8988T (cell line): ENCODE measurements at regions not wholly inside any gene's neighbourhood (a gene's known extent, or its start where the extent isn't known, plus 50 kb on each side); places are given as distances from the start of the nearest gene placed in this dataset.

ENCODE experiments used
- DNase-seq: peaks from one replicate; pipeline ENCODE4 v3.0.0; 2011

DNA sequence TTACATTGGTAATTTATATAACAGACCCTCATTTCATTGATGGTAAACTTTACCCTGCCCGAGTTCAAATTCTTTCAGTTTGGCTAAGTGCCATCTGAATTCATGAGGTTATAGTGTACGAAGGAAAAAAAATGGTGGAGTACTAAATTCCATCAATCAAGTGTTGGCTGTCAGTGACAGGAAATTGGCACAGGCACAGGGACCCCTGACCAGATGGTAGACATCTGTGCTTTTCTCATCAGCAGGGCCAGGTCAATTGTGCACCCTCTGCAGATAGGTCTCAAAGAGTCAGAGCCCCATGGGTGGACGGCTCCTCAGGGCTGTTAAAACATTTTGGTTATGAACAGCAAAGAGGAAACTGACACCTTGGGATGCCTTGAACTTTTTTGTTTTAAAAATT lies 439.2 kb downstream of the SETBP1 start:
- DNase-seq, result no peak

DNA sequence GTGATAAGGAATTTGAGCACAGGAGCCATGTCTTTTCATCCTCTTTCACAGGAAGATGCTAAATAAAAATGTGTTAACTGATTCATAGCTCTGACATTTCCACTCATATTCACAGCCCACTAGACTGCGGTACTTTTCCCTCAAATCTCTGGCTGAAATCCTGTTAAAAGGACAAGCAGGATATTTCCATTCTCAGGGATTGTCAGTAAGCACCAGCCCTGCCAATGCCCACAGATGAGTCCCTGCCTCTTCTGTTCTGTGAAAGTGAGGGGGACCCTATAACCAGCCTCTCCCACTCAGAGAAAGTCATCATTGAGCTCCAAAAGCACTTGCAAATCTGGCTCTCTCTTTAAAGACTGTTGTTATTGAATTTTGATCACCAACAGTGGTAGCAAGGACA lies 440.5 kb downstream of the SETBP1 start:
- DNase-seq, result no peak

DNA sequence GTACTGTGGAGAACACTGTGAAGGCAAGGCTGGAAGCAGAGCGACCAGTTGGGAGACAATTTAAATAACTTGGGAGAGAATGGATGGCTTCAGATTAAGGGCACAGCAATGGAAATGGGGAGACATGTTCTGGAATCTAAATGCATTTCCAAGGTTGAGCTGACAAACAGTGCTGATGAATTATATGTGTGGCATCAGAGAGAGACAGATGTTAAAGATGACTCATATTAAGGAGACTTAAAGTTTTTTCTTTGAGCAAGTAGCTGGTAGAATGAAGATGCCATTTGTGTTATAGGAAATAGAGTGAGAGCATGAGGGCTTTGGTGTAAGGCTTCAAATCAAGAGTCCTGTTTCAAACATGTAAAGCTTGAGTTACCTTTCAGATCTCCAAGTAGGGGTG lies 441.8 kb downstream of the SETBP1 start:
- no peak for DNase-seq

DNA sequence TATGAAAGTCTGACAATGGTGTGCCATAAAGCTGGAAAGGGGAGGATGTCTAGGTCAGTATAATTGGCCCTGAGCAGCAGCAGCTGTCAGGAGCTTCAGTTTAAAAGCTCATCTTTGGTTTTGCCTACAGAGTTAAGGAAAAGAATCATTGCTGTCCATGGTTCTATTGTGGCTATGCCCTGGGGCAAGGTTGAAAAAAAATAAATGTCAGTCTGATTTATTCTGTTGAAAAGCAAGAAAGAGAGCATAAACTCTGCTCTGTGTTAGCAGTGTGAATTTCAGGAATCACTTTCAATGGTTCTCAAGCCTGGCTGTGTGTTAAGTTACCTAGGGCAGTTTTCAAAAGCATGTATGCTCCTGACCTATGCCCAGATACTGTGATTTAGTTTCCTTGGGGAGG lies 446.7 kb downstream of the SETBP1 start:
- DNase-seq, result no peak

DNA sequence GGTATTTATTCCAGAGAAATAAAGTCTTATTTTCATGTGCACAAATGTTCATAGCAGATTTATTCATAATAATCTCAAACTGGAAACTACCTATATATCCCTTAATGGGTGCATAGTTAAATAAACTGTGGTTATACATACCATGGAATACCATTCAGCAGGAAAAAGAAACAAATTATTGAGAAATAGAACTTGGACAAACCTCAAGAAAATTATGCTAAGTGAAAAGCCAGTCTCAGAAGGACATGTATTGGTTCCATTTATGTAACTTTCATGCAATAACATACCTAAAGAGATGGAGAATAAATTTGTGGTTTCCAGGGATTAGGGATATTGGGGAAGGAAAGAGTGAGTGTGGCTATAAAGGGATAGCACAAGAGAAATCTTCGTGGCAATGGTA lies 452.6 kb downstream of the SETBP1 start:
- no peak for DNase-seq

DNA sequence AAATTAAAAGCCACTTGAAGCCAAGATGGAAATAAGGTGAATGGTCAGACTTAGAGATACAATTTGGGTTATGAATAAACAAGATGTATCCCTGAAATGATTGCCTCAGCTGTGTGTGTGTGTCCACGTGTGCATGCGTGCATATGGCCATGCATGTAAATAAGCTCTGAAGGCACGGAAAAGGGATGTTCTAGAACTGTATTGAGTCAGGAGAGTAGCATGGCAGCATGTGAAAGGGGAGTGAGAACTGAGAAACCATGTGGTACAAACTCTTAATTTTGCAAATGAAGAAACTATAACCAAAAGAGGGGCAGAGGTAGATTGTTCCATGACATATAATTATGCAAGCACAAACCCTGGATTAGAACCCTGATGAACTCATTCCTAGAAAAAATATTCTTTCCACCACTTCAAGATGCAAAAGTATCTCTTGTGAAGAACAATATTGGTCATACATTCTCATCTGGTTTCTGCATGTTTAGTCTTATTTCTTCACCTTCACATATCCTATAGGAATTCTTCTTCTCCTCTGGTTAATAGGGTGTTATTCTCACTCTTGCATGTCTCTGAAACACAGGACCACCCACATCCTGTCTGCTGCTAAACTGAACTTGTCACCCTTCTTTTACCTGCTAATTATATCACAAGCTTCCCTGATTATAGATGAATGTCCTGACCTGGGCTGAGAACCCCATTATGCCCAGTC lies 455.8 kb downstream of the SETBP1 start:
- no peak for DNase-seq

DNA sequence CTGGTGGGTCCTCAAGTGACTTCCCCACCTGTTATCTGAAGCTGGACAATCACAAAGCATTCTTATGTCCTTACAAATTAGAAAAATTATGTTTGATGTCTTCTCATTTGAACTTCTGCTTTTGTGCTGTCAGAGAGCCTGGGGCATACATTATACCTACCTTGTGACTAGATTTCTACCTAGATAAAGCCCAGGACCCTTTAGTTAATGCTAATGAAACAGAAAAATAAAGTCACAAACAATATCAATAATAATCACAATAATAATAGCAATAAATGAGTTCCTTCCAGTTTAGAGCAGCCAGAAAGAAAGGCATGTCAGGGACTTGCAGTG lies 456.4 kb downstream of the SETBP1 start:
- no peak for DNase-seq

DNA sequence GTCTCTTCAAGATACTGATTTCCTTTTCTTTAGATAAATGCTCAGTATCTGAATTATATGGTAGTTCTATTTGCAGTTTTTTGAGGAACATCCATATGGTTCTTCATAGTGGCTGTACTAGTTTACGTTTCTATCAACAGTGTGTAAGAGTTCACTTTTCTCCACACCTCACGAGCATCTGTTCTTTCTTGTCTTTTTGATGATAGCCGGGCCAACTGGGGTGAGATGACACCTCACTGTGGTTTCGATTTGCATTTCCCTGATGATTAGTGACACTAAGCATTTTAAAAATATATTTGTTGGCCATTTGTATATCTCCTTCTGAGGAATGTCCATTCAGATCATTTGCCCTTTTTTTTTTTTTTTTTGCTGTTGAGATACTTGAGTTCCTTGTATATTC lies 458.8 kb downstream of the SETBP1 start:
- DNase-seq, result no peak

DNA sequence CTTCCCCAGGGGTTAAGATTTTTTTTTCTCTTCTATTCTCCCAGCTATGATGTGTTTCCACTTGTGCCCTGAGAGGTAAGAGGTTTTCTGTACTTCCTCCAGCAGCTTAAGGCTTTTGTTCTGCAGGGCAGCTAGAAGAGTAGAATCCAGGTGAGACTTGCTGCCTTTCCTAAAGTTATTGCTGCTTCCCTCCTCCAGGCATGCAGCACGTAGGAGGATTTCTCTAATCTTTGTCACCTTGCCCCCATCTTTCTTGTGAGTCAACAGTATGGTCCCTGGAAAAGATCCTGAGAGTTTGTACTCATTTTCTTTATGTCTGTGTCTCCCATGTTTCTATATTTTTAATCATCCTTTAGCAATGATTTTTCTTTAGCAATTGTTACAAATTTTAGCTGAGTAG lies 462.2 kb downstream of the SETBP1 start:
- no peak for DNase-seq

DNA sequence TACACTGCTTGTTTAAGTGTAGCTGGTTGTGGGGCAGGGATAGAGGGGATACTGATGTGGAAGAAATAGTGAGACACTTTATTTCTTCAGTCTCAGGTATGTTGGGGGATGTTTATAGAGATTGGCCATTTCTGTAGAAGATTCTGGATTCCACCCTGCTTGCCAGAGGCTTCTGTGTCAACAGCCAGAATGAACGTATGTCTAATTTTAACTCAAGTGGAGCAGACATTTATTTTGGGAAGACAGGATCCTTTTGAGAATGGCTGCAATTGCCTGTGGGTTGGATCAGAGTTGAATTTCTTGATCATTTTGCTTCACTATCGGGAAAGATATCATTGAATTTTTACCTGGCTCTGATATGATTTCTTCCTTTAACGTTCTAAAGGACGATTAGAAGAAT lies 465.6 kb upstream of the SLC14A2 start:
- no peak for DNase-seq

DNA sequence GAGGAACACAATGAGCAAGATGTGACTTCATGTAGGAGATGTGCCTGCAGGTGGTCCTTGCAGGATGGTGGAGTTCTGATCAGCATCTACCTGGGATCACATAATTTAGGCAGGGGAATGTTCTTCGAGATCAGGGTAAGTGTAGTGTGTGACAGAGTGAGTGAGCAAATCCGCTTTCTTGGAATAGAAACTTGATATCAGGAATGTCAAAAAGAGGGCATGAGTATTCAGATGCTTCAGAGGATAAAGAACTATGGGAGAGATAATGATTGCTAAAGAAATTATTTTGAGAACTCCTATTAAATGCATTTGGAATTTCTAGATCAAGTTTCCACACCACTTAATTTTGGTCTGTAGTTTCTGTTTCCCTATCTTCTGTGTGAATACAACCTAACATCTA lies 463.6 kb upstream of the SLC14A2 start:
- DNase-seq, result no peak

DNA sequence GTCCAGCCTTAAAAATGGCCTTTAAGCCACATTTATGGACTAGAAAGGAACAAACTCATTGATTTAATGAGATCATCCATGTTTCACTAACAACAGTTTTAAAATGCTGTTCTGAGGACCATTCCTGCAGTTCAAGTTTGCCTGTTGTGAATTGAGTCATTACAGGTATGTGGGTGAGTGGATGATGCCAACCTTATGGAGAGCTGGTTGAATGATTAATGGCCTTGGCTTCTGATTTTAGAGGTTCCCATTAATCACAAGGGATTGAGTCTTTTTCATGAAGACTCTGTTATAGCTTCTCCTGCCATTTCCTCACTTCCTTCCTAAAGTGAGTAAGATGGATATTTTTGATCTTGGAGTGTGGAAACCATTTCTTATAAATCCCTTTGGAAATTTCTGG lies 459.8 kb upstream of the SLC14A2 start:
- DNase-seq, result no peak

DNA sequence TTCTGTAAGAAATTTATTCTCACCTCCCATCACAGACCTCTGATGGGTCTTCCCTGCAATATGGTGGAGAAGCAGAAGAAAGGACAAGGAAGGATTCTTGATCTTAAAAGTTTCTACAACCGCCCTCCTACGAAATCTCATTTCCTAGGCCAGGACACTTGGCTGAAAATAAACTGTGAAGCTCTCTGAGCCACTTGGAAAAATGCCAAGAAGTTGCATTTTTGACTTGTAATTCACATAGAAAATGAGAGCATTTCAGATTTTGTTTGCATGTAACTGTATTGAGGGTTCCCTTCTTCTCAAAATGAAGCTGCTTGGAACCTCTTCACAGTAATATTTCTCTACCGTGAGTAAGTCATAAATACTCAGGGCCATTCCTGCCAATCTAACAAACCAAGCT lies 458.3 kb upstream of the SLC14A2 start:
- DNase-seq, result no peak

DNA sequence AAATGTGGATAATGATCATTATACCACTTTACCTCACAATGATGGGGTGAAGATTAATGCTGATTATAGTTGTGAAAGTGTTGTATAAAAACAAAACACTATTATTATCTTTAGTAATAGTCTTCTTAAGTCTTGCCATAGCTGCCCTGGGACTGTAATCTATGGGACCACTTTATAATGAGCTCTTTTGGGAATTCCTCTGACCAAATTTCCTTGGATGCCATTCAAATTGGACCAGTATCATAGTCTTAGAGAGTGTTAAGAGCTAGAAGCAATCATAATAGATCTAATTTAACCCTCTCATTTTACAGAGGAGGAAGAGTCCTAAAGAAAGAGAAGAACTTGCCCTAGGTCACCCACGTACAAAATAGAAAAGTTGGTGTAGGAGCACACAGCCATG lies 457.7 kb upstream of the SLC14A2 start:
- DNase-seq, result no peak

DNA sequence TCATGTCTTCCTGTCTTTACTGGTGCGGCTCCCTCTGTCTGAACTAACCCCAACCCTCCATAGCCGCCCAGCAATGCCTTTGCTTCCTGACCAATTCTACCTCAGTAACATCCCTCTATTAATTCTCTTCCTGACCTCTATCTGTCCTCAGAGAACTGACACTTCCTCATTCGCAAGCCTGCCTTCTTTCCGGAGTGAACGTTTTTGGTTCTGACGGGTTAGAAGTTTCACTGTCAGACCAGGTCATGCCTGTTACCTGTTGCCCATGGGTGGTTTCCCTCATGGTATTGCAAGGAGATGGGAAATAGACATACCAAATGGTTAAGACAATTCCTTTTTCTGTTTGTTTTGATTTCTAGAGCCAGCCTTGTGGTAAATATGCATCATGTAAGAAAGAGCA lies 453.4 kb upstream of the SLC14A2 start:
- DNase-seq, result no peak

DNA sequence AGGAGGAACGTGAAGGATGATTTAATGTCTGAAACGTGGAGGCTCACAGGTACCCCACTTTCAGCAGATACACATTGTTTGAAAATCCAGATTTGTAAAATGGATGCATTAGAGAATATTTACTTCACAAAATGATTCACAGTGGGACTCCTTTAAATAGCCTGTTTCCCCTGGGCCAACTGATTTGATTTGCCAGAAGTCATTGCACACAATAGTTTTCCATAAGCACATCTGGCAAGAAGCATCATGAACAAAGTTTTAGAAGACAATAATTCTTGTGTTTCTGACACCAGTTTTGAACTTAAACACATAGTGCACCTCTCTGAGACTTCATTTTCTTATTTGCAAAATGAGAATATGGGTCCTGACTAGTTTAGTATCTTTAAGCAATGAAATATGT lies 451.4 kb upstream of the SLC14A2 start:
- DNase-seq, result no peak

DNA sequence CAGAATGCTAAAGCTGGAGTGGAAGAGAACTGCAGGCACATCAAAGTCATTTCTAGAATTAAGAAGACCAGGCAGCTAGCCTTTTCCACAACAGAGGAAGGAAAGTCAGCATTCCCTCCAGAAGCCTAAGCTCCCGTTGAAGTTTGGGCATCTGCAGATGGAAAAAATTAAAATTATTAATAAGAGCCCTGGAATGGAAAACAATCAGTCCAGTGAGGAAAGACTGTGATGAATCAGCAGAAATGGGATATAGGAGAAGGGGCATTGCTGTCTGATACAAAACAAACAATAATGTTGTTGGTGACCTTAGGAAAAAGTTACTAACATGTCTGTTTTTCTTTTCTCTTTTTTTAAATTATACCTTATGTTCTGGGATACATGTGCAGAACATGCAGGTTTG lies 450.7 kb upstream of the SLC14A2 start:
- no peak for DNase-seq

DNA sequence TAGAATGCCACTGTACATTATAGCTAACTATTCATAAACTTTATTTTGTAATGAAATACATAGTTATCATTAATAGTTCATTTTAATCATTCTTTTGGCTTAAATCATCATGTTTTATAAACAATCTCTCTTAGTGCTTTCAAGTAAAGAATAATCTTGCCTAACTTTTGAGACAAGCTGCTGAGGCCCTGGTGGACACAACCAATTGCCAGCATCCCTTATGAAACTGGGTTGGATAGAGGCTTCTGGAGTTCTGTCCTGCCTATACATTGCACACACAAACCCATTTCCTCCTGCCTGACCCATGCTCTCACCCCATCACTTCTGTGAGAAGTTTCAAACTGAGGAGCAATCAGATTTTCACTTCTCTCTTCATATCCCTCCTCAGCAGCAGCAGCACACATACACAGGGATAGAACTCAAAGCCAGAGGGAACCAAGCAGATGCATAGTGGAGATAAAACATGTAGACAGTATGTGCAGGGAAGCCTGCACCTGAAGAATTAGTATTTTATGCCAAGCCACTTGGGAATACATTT lies 450.0 kb upstream of the SLC14A2 start:
- DNase-seq, result no peak

DNA sequence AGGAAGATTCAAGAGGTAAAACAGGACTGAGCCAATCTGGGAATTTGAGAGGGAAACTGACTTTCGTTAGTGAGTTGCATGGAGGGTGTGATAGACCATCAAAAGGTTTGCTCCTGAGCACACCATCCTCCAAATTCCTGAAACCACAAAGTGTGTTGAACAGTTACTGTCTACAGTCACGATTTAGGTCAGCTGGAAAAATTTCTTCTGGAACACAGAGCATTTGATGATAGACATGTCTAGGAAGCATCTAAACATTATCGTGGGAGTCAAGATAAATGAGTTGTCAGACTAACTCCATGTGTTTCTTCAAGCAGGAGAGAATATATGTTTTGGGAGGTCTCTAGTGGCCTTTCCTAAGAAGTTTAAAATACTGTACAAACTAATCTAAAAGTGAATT lies 449.4 kb upstream of the SLC14A2 start:
- no peak for DNase-seq

DNA sequence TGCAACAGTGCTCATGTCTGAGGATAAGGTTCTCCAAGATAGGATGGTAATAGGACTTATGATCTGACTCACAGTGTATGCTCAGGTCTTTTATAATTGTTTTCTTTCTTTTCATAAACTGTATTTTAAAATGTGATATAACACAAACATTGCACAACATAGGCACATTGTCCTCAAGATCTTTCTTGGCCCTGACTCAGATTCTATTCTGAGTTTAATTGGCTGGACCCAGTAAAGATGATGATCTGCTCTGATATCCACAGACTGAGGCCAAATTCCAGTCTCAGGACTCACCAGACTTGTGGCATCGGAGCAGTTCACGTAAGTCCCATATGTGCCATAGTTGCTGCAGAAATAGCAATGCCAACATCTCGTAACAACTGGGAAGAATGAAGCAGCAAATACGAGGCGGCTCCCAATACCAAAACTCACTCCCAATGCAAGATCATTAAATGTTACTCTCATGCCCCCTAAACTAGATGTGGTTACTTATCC lies 448.9 kb upstream of the SLC14A2 start:
- no peak for DNase-seq

DNA sequence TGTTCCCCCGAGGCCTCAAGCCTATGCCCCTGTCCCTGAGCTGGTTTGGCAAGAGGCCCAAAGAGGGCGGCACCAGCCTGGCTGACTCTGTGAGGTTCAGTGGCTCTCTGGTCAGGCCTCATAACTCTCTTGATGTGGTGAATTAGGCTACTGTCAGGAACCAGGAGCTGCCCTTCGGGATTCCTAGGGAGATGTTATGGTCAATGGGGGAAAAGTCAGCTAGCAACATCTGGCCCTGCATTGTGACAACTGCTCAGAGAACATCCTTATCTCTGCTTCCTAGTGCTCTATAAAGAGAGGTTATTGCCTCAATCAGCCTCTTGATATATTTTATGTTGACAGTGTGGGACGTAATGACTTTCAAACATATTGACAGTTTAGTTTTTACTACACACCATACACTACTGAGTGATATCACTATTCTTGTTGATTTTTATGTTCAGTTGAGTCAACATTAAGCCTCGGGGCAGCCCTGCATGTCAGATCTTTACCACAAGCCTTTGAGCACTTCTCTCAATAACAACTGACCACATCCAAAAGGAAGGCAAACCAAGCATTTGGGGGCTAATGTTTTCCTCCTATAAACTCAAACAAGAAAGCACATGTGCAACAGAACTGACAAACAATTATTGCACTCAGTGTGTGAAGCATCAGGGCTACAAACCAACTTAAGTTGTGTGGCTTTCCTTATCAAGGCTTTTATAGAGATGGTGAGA lies 448.3 kb upstream of the SLC14A2 start:
- no peak for DNase-seq

DNA sequence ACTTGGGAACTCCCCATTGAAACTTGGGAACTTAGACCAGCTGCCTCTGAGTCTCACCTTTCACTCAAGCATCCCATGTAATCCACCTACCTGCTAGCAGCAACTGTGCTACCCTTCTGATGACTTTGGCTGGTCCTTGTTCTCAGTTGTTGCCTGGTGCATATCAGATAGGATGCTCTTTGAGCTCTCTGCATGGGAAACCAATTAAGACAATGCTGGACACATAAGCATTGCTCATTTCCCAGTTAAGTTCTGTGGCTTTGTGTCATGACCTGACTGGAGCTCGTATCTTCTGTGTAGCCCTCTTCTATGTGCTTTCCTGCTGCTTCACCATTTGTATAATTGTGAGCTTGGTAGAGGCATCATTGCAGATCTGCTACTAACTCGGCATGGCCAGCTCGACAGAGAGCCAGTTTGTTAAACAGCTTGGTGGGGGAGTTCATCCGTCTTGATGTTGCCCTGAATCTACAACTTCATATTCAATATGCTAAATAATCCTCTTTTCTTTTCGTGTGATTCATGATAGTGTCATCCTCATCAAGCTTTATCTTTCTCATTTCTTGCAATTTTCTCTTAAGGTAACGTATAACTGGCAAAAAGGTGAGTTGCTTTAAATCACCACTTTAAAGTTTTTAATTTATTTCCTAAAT lies 447.5 kb upstream of the SLC14A2 start:
- DNase-seq, result no peak

DNA sequence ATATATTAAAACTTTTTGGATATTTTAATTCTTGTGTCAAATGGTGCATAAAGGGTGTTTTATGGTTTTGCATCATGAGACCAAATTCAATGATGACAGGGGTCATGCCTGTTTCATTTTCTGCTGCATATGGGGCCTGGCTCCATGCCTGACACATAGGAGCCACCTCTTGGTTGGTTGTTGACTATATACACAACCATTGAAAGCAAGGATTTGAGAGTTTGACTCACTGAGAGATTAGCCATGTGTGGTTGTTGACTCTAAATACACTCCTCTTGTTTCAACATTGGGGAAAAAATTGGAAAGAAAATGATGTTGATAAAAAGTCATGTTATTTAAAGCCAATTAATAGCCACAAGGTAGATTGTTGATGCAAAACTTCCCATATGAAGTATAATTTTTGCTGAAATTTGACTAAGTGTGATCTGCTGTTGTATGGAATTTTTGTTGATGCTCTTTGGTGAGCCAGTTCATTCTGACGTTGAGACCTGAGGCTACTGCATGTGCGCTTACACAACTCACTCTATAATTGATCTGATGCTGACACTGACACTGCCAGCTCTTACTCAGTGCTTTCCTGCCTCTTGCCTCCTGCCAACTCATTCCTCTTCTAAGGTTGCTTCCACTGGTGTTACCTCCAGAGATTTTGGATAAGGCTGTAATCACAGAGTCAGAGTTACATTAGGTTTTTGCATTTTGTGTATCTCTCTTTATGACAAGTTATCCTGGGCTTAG lies 446.2 kb upstream of the SLC14A2 start:
- no peak for DNase-seq
